ENCODE measurements at regions not wholly inside any gene's neighbourhood (a gene's known extent, or its start where the extent isn't known, plus 50 kb on each side); places are given as distances from the start of the nearest gene placed in this dataset.

DNA sequence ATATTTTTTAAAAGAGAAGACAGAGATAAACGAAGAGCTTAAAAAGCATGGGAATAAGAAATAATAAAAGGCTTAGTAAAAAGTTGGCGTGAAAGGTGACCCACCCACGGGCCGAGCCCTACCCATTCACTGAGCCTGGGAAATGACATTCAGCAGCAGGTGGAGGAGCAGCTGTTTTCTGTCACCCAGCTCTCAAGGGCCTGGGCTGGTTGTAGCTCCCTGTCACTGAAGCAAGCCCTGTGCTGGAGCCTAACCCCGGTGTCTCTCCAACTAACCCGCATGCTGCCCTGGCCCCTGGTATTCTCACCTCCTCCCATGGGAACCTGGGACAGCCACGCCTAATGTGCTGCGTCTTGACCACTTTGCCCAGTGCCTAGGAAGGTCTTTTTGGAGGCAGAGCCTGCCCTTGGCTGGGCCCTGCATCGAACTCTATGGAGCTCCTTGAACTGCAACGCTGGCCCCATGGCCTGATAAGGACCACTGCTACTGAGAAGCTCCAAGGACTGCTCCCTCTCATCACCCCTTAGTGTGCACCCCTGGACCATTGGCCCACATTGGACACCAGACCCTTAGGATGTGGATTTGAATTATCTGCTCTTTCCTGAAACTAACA, 68.8 kb upstream of the IYD start:
- intact Hi-C loops (cut with micrococcal nuclease; ENCODE audit: unreplicated experiment), result no loop called here
- no peak for DNase-seq (ENCODE audit: low read depth, low spot score)
- no TSS peak for BruUV-seq (replicated peaks)
- H3K27me3 ChIP-seq (ENCODE audit: control insufficient read depth, insufficient read depth, low read length), result no peaks in the 10 kb centered on the region
- no peak for ATAC-seq
- no peaks in the 10 kb centered on the region for H3K36me3 ChIP-seq (ENCODE audit: control insufficient read depth, insufficient read depth, low read length)
- peaks cover 11% of the 10 kb centered on the region for H3K9me3 ChIP-seq (ENCODE audit: control insufficient read depth, insufficient read depth, low read depth, low read length)
- CTCF ChIA-PET, result no interaction called here
- in situ Hi-C loops (cut with HindIII; ENCODE audit: low pct_unique_long_range_greater_than_20kb, low sequenced_read_pairs), result no loop called here
- TF ChIP-seq, protein P1, sequence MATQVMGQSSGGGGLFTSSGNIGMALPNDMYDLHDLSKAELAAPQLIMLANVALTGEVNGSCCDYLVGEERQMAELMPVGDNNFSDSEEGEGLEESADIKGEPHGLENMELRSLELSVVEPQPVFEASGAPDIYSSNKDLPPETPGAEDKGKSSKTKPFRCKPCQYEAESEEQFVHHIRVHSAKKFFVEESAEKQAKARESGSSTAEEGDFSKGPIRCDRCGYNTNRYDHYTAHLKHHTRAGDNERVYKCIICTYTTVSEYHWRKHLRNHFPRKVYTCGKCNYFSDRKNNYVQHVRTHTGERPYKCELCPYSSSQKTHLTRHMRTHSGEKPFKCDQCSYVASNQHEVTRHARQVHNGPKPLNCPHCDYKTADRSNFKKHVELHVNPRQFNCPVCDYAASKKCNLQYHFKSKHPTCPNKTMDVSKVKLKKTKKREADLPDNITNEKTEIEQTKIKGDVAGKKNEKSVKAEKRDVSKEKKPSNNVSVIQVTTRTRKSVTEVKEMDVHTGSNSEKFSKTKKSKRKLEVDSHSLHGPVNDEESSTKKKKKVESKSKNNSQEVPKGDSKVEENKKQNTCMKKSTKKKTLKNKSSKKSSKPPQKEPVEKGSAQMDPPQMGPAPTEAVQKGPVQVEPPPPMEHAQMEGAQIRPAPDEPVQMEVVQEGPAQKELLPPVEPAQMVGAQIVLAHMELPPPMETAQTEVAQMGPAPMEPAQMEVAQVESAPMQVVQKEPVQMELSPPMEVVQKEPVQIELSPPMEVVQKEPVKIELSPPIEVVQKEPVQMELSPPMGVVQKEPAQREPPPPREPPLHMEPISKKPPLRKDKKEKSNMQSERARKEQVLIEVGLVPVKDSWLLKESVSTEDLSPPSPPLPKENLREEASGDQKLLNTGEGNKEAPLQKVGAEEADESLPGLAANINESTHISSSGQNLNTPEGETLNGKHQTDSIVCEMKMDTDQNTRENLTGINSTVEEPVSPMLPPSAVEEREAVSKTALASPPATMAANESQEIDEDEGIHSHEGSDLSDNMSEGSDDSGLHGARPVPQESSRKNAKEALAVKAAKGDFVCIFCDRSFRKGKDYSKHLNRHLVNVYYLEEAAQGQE (IDR thresholded peaks at IDR 0.05; ENCODE audit: insufficient read depth in 1 of 2, low read depth in 2 of 2, low read length in 1 of 2), result no peak
- TF ChIP-seq POLR2AphosphoS5 (IDR thresholded peaks at IDR 0.05; ENCODE audit: low read depth, low read length) (no peak), TCF7L2 (IDR thresholded peaks at IDR 0.05; ENCODE audit: low read depth, low read length) (no peak), SIN3A (IDR thresholded peaks at IDR 0.05; ENCODE audit: borderline replicate concordance, insufficient read depth, low read depth, low read length) (no peak)
- TF ChIP-seq, protein P2, sequence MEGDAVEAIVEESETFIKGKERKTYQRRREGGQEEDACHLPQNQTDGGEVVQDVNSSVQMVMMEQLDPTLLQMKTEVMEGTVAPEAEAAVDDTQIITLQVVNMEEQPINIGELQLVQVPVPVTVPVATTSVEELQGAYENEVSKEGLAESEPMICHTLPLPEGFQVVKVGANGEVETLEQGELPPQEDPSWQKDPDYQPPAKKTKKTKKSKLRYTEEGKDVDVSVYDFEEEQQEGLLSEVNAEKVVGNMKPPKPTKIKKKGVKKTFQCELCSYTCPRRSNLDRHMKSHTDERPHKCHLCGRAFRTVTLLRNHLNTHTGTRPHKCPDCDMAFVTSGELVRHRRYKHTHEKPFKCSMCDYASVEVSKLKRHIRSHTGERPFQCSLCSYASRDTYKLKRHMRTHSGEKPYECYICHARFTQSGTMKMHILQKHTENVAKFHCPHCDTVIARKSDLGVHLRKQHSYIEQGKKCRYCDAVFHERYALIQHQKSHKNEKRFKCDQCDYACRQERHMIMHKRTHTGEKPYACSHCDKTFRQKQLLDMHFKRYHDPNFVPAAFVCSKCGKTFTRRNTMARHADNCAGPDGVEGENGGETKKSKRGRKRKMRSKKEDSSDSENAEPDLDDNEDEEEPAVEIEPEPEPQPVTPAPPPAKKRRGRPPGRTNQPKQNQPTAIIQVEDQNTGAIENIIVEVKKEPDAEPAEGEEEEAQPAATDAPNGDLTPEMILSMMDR (IDR thresholded peaks at IDR 0.05), result no peak
- no peak overlapping the region for H3K4me3 ChIP-seq (ENCODE audit: low read depth in 2 of 2, low read length in 2 of 2)
- H3K4me1 ChIP-seq (ENCODE audit: control insufficient read depth, insufficient read depth, low read length), result peaks cover 8% of the 10 kb centered on the region; the same call in 1 of the 2 replicates
- POLR2A ChIA-PET, result no interaction called here
- H3K27ac ChIP-seq (ENCODE audit: low read length), result no peak overlapping the region

DNA sequence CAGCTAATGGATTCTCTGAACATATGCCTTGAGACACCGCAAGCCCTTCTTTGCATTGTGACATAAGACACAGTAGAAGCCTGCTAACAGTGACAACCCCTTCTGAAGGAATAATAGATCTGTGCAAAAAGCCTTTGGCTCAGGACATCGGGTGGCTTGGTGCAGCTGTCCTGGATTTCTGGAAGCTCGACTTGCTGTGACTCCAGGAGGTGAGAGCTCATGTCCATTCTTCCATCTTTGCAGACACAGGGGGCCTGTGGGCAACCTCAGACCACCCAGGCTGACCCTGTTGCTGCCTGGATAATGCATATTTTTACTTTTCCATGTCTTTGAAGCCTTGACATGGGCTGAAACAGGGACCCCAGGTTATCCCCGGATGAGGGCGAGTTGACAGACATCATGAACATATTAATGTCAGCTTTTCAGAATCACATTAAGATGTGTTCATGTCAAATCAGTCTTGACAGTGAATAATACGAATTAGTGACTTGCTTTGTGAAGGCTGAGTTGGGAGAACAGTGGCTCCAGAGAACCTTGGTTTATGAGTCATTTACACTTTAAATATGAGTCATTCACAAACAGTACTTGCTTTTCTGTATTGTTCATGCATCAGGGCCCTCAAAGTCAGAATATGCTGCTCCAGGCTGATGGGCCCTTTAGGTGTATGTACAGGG, 66.8 kb upstream of the IYD start:
- POLR2A ChIA-PET, result no interaction called here
- peak; percentile 95 for ATAC-seq
- intact Hi-C loops (cut with micrococcal nuclease; ENCODE audit: unreplicated experiment), result no loop called here

More for the DNA sequence above, 66.8 kb upstream of the IYD start:
- H3K9me3 ChIP-seq (ENCODE audit: control insufficient read depth, insufficient read depth, low read depth, low read length), result peaks cover 9% of the 10 kb centered on the region
- CTCF ChIA-PET, result no interaction called here
- H3K36me3 ChIP-seq (ENCODE audit: control insufficient read depth, insufficient read depth, low read length), result no peaks in the 10 kb centered on the region
- no TSS peak for BruUV-seq (replicated peaks)
- in situ Hi-C loops (cut with HindIII; ENCODE audit: low pct_unique_long_range_greater_than_20kb, low sequenced_read_pairs), result no loop called here
- no peak for TF ChIP-seq POLR2AphosphoS5 (IDR thresholded peaks at IDR 0.05; ENCODE audit: low read depth, low read length)
- TF ChIP-seq, protein P1 (IDR thresholded peaks at IDR 0.05; ENCODE audit: insufficient read depth in 1 of 2, low read depth in 2 of 2, low read length in 1 of 2), result no peak
- no peak for TF ChIP-seq SIN3A (IDR thresholded peaks at IDR 0.05; ENCODE audit: borderline replicate concordance, insufficient read depth, low read depth, low read length)
- H3K27ac ChIP-seq (ENCODE audit: low read length), result no peak overlapping the region
- peaks cover 8% of the 10 kb centered on the region; the same call in 1 of the 2 replicates for H3K4me1 ChIP-seq (ENCODE audit: control insufficient read depth, insufficient read depth, low read length)
- H3K27me3 ChIP-seq (ENCODE audit: control insufficient read depth, insufficient read depth, low read length), result no peaks in the 10 kb centered on the region
- no peak overlapping the region for H3K4me3 ChIP-seq (ENCODE audit: low read depth in 2 of 2, low read length in 2 of 2)
- peak; percentile 53 for DNase-seq (ENCODE audit: low read depth, low spot score)

All from Panc1 (cell line).